ENCODE measurements at regions not wholly inside any gene's neighbourhood (a gene's known extent, or its start where the extent isn't known, plus 50 kb on each side); places are given as distances from the start of the nearest gene placed in this dataset.

GRCh38 chr11:11075515-11076171 is 217.8 kb upstream of the ZBED5 start:
- Histone ChIP-seq H3K9ac (ENCODE audit: low read length) (no peak overlapping the region), H3K4me2 (ENCODE audit: low read length) (no peak overlapping the region), H3K36me3 (ENCODE audit: insufficient read depth, low read length) (no peaks in the 10 kb centered on the region), H3K79me2 (ENCODE audit: insufficient read depth, low read length) (no peaks in the 10 kb centered on the region), H3K4me3 (ENCODE audit: insufficient read depth, low read depth, low read length) (no peak overlapping the region), H3K4me1 (ENCODE audit: insufficient read depth, low read length) (no peaks in the 10 kb centered on the region), H4K20me1 (ENCODE audit: insufficient read depth, low read length) (no peaks in the 10 kb centered on the region), H2AFZ (ENCODE audit: low read depth, low read length) (no peak overlapping the region), H3K27ac (ENCODE audit: low read depth, low read length) (no peak overlapping the region), H3K9me3 (ENCODE audit: insufficient read depth, low read depth, low read length) (no peaks in the 10 kb centered on the region), H3K27me3 (ENCODE audit: insufficient read depth, low read length) (peaks cover 6% of the 10 kb centered on the region)
- Mint-ChIP-seq H3K4me3 (ENCODE audit: unreplicated experiment) (no peak overlapping the region), H3K9me3 (ENCODE audit: unreplicated experiment) (peaks cover 3% of the 10 kb centered on the region), H3K36me3 (ENCODE audit: low read depth, unreplicated experiment) (no peaks in the 10 kb centered on the region), H3K27ac (ENCODE audit: unreplicated experiment) (no peak overlapping the region), H3K27me3 (ENCODE audit: low read depth, unreplicated experiment) (peaks cover 43% of the 10 kb centered on the region), H3K4me1 (ENCODE audit: low read depth, unreplicated experiment) (peaks cover 6% of the 10 kb centered on the region)
- no peak for FAIRE-seq
- DNase-seq (ENCODE audit: low read depth) = no peak
- TF ChIP-seq EZH2 (IDR thresholded peaks at IDR 0.05; ENCODE audit: insufficient read depth, low read length) (no peak), CTCF (IDR thresholded peaks at IDR 0.05; ENCODE audit: insufficient read depth, low read depth, low read length) (no peak)

- no peak for FAIRE-seq
- no peak overlapping the region for H3K27ac Mint-ChIP-seq (ENCODE audit: unreplicated experiment)
- no peak overlapping the region for H3K27ac ChIP-seq (ENCODE audit: low read depth, low read length)
- no peak overlapping the region for H3K9ac ChIP-seq (ENCODE audit: low read length)
- H3K4me1 ChIP-seq (ENCODE audit: insufficient read depth, low read length) = no peaks in the 10 kb centered on the region
- H3K36me3 ChIP-seq (ENCODE audit: insufficient read depth, low read length) = no peaks in the 10 kb centered on the region
- no peak overlapping the region for H3K4me2 ChIP-seq (ENCODE audit: low read length)
- TF ChIP-seq CTCF (IDR thresholded peaks at IDR 0.05; ENCODE audit: insufficient read depth, low read depth, low read length) = no peak
- no peak for TF ChIP-seq EZH2 (IDR thresholded peaks at IDR 0.05; ENCODE audit: insufficient read depth, low read length)
- H2AFZ ChIP-seq (ENCODE audit: low read depth, low read length) = no peak overlapping the region
- H3K4me3 ChIP-seq (ENCODE audit: insufficient read depth, low read depth, low read length) = no peak overlapping the region
- peaks cover 47% of the 10 kb centered on the region for H3K27me3 Mint-ChIP-seq (ENCODE audit: low read depth, unreplicated experiment)
- peaks cover 6% of the 10 kb centered on the region for H3K4me1 Mint-ChIP-seq (ENCODE audit: low read depth, unreplicated experiment)
- peaks cover 3% of the 10 kb centered on the region for H3K9me3 Mint-ChIP-seq (ENCODE audit: unreplicated experiment)
- peaks cover 4% of the 10 kb centered on the region for H3K27me3 ChIP-seq (ENCODE audit: insufficient read depth, low read length)
- H3K79me2 ChIP-seq (ENCODE audit: insufficient read depth, low read length) = no peaks in the 10 kb centered on the region
- H3K9me3 ChIP-seq (ENCODE audit: insufficient read depth, low read depth, low read length) = no peaks in the 10 kb centered on the region
- no peak for DNase-seq (ENCODE audit: low read depth)
- H3K4me3 Mint-ChIP-seq (ENCODE audit: unreplicated experiment) = no peak overlapping the region
- H3K36me3 Mint-ChIP-seq (ENCODE audit: low read depth, unreplicated experiment) = no peaks in the 10 kb centered on the region
- H4K20me1 ChIP-seq (ENCODE audit: insufficient read depth, low read length) = no peaks in the 10 kb centered on the region
Observed at GRCh38 chr11:11074686-11075335, 217.0 kb upstream of the ZBED5 start.

- no peaks in the 10 kb centered on the region for H4K20me1 ChIP-seq (ENCODE audit: insufficient read depth, low read length)
- H3K9me3 ChIP-seq (ENCODE audit: insufficient read depth, low read depth, low read length) = no peaks in the 10 kb centered on the region
- peaks cover 6% of the 10 kb centered on the region for H3K4me1 Mint-ChIP-seq (ENCODE audit: low read depth, unreplicated experiment)
- TF ChIP-seq EZH2 (IDR thresholded peaks at IDR 0.05; ENCODE audit: insufficient read depth, low read length) = no peak
- TF ChIP-seq CTCF (IDR thresholded peaks at IDR 0.05; ENCODE audit: insufficient read depth, low read depth, low read length) = no peak
- peaks cover 4% of the 10 kb centered on the region for H3K27me3 ChIP-seq (ENCODE audit: insufficient read depth, low read length)
- H3K4me2 ChIP-seq (ENCODE audit: low read length) = no peak overlapping the region
- no peak overlapping the region for H2AFZ ChIP-seq (ENCODE audit: low read depth, low read length)
- no peak overlapping the region for H3K27ac Mint-ChIP-seq (ENCODE audit: unreplicated experiment)
- H3K27ac ChIP-seq (ENCODE audit: low read depth, low read length) = no peak overlapping the region
- no peak overlapping the region for H3K4me3 ChIP-seq (ENCODE audit: insufficient read depth, low read depth, low read length)
- DNase-seq (ENCODE audit: low read depth) = no peak
- H3K27me3 Mint-ChIP-seq (ENCODE audit: low read depth, unreplicated experiment) = peaks cover 41% of the 10 kb centered on the region
- no peaks in the 10 kb centered on the region for H3K4me1 ChIP-seq (ENCODE audit: insufficient read depth, low read length)
- no peak overlapping the region for H3K9ac ChIP-seq (ENCODE audit: low read length)
- no peak overlapping the region for H3K4me3 Mint-ChIP-seq (ENCODE audit: unreplicated experiment)
- H3K79me2 ChIP-seq (ENCODE audit: insufficient read depth, low read length) = no peaks in the 10 kb centered on the region
- FAIRE-seq = no peak
- no peaks in the 10 kb centered on the region for H3K36me3 Mint-ChIP-seq (ENCODE audit: low read depth, unreplicated experiment)
- H3K36me3 ChIP-seq (ENCODE audit: insufficient read depth, low read length) = no peaks in the 10 kb centered on the region
- H3K9me3 Mint-ChIP-seq (ENCODE audit: unreplicated experiment) = peaks cover 3% of the 10 kb centered on the region
Observed at GRCh38 chr11:11073996-11074395, 216.1 kb upstream of the ZBED5 start.
